ENCODE measurements at regions not wholly inside any gene's neighbourhood (a gene's known extent, or its start where the extent isn't known, plus 50 kb on each side); places are given as distances from the start of the nearest gene placed in this dataset.
"Not testable (repeated sequence)": the region's sequence is repeated elsewhere in the genome, so short reads cannot be mapped to it uniquely, and the experiment has no call there.

DNA sequence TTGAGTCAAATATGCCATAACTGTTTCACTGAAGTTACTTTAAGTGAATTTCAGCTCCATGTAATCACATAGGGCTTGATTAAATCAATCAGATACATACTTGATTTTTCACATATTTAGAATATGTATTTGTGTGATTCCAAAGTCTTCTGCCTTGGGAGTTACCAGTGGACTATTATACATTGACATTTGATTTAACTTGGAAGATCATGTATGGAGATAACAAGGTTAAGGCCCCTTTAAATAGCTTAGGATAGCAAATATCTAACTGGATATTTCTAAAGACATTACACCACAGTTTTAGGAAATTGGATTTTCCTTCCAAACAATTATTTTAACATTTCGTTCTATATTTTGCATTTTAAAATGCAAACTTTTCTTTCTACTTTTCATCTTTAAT, 405.0 kb downstream of the RAP2B start:
- intact Hi-C loops (cut with micrococcal nuclease), result no loop called here
- no peak for DNase-seq
- TF ChIP-seq, protein P1, sequence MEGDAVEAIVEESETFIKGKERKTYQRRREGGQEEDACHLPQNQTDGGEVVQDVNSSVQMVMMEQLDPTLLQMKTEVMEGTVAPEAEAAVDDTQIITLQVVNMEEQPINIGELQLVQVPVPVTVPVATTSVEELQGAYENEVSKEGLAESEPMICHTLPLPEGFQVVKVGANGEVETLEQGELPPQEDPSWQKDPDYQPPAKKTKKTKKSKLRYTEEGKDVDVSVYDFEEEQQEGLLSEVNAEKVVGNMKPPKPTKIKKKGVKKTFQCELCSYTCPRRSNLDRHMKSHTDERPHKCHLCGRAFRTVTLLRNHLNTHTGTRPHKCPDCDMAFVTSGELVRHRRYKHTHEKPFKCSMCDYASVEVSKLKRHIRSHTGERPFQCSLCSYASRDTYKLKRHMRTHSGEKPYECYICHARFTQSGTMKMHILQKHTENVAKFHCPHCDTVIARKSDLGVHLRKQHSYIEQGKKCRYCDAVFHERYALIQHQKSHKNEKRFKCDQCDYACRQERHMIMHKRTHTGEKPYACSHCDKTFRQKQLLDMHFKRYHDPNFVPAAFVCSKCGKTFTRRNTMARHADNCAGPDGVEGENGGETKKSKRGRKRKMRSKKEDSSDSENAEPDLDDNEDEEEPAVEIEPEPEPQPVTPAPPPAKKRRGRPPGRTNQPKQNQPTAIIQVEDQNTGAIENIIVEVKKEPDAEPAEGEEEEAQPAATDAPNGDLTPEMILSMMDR (IDR thresholded peaks at IDR 0.05), result no peak
- no peak overlapping the region for H3K27ac ChIP-seq (ENCODE audit: low read depth in 1 of 2, low read length in 2 of 2)
- no peak overlapping the region for H3K4me2 ChIP-seq (replicated peaks; ENCODE audit: extremely low read depth, low read length, poor library complexity, severe bottlenecking)
- H2AFZ ChIP-seq (ENCODE audit: insufficient read depth, low read depth, low read length, poor library complexity, severe bottlenecking), result no peak overlapping the region
- no CpG with 5 or more reads among the region's 1 CpG for WGBS (ENCODE audit: insufficient coverage)
- Mint-ChIP-seq H3K9me3 (peaks cover 18 to 34% (median 25%) of the 10 kb centered on the region in 7 donors), H3K27ac (no peak overlapping the region), H3K27me3 (ENCODE audit: low read depth in 3 of 3) (no peaks in the 10 kb centered on the region), H3K4me3 (no peak overlapping the region), H3K4me1 (no peaks in the 10 kb centered on the region), H3K36me3 (no peaks in the 10 kb centered on the region)
- no peaks in the 10 kb centered on the region for H3K36me3 ChIP-seq (replicated peaks in 1 of 2; ENCODE audit: control insufficient read depth in 1 of 2, insufficient read depth in 2 of 2, low read length in 2 of 2)
- no peaks in the 10 kb centered on the region for H4K20me1 ChIP-seq (ENCODE audit: insufficient read depth, low read length)
- H3K9ac ChIP-seq (ENCODE audit: insufficient read depth, low read length, poor library complexity, severe bottlenecking), result no peak overlapping the region
- no peak overlapping the region for H3K4me3 ChIP-seq (replicated peaks in 1 of 3; ENCODE audit: low read depth in 2 of 3, low read length in 3 of 3)
- H3K79me2 ChIP-seq (ENCODE audit: insufficient read depth, low read length), result no peaks in the 10 kb centered on the region
- no peaks in the 10 kb centered on the region for H3K27me3 ChIP-seq (ENCODE audit: control insufficient read depth in 2 of 2, insufficient read depth in 2 of 2, low read length in 2 of 2)
- no peaks in the 10 kb centered on the region for H3K4me1 ChIP-seq (ENCODE audit: control insufficient read depth in 1 of 2, insufficient read depth in 2 of 2, low read length in 2 of 2)
- peaks cover 18 to 22% of the 10 kb centered on the region in 2 donors for H3K9me3 ChIP-seq (replicated peaks in 1 of 2; ENCODE audit: control insufficient read depth in 1 of 2, insufficient read depth in 1 of 2, low read length in 2 of 2)

DNA sequence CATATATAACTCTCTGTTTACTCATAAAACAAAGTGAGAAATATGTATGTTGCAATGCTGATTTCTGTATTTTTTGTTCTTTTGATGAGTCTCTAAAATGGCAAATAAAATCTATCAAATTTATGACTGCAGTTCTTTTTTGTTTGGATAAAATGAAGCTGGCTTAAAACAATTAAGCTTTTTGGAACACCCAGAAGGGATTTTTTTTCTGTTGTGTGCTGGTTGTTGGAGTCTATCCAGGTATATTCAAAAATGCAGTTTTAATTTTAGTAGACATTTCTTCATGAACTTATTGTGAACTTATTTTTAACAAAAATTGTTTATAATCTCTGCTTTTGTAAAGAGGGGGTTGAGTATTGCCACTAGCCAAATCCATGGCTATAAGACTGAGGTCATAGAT, 405.5 kb downstream of the RAP2B start:
- Histone ChIP-seq H3K9me3 (replicated peaks in 1 of 2; ENCODE audit: control insufficient read depth in 1 of 2, insufficient read depth in 1 of 2, low read length in 2 of 2) (peaks cover 18 to 20% of the 10 kb centered on the region in 2 donors), H3K36me3 (replicated peaks in 1 of 2; ENCODE audit: control insufficient read depth in 1 of 2, insufficient read depth in 2 of 2, low read length in 2 of 2) (no peaks in the 10 kb centered on the region), H3K4me1 (ENCODE audit: control insufficient read depth in 1 of 2, insufficient read depth in 2 of 2, low read length in 2 of 2) (no peaks in the 10 kb centered on the region), H3K79me2 (ENCODE audit: insufficient read depth, low read length) (no peaks in the 10 kb centered on the region), H2AFZ (ENCODE audit: insufficient read depth, low read depth, low read length, poor library complexity, severe bottlenecking) (no peak overlapping the region), H3K9ac (ENCODE audit: insufficient read depth, low read length, poor library complexity, severe bottlenecking) (no peak overlapping the region), H4K20me1 (ENCODE audit: insufficient read depth, low read length) (no peaks in the 10 kb centered on the region), H3K4me3 (replicated peaks in 1 of 3; ENCODE audit: low read depth in 2 of 3, low read length in 3 of 3) (no peak overlapping the region), H3K27me3 (ENCODE audit: control insufficient read depth in 2 of 2, insufficient read depth in 2 of 2, low read length in 2 of 2) (no peaks in the 10 kb centered on the region), H3K4me2 (replicated peaks; ENCODE audit: extremely low read depth, low read length, poor library complexity, severe bottlenecking) (no peak overlapping the region), H3K27ac (ENCODE audit: low read depth in 1 of 2, low read length in 2 of 2) (no peak overlapping the region)
- no peaks in the 10 kb centered on the region for H3K36me3 Mint-ChIP-seq
- no peak overlapping the region for H3K27ac Mint-ChIP-seq
- H3K27me3 Mint-ChIP-seq (ENCODE audit: low read depth in 3 of 3), result peaks cover 0 to 1% (median 0%) of the 10 kb centered on the region in 3 donors
- TF ChIP-seq, protein P1 (IDR thresholded peaks at IDR 0.05), result no peak
- peaks cover 18 to 34% (median 25%) of the 10 kb centered on the region in 7 donors for H3K9me3 Mint-ChIP-seq
- no peak overlapping the region for H3K4me3 Mint-ChIP-seq
- DNase-seq, result no peak
- intact Hi-C loops (cut with micrococcal nuclease), result no loop called here
- H3K4me1 Mint-ChIP-seq, result no peaks in the 10 kb centered on the region

DNA sequence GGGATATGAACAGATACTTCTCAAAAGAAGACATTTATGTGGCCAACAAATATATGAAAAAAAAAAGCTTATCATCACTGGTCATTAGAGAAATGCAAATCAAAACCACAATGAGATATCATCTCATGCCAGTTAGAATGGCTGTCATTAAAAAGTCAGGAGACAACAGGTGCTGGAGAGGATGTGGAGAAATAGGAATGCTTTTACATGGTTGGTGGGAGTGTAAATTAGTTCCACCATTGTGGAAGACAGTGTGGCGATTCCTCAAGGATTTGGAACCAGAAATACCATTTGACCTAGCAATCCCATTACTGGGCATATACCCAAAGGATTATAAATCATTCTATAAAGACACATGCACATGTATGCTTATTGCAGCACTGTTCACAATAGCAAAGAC, 408.5 kb downstream of the RAP2B start:
- H3K4me1 Mint-ChIP-seq; H3K27me3 ChIP-seq (ENCODE audit: control insufficient read depth in 2 of 2, insufficient read depth in 2 of 2, low read length in 2 of 2); intact Hi-C loops (cut with micrococcal nuclease); H3K27ac Mint-ChIP-seq; H3K36me3 Mint-ChIP-seq; H2AFZ ChIP-seq (ENCODE audit: insufficient read depth, low read depth, low read length, poor library complexity, severe bottlenecking); DNase-seq; H3K79me2 ChIP-seq (ENCODE audit: insufficient read depth, low read length); H3K4me3 ChIP-seq (replicated peaks in 1 of 3; ENCODE audit: low read depth in 2 of 3, low read length in 3 of 3); H3K36me3 ChIP-seq (replicated peaks in 1 of 2; ENCODE audit: control insufficient read depth in 1 of 2, insufficient read depth in 2 of 2, low read length in 2 of 2); H3K4me3 Mint-ChIP-seq; H3K9me3 ChIP-seq (replicated peaks in 1 of 2; ENCODE audit: control insufficient read depth in 1 of 2, insufficient read depth in 1 of 2, low read length in 2 of 2); H3K9ac ChIP-seq (ENCODE audit: insufficient read depth, low read length, poor library complexity, severe bottlenecking); H4K20me1 ChIP-seq (ENCODE audit: insufficient read depth, low read length); H3K9me3 Mint-ChIP-seq; H3K27ac ChIP-seq (ENCODE audit: low read depth in 1 of 2, low read length in 2 of 2); H3K4me2 ChIP-seq (replicated peaks; ENCODE audit: extremely low read depth, low read length, poor library complexity, severe bottlenecking); H3K27me3 Mint-ChIP-seq (ENCODE audit: low read depth in 3 of 3); H3K4me1 ChIP-seq (ENCODE audit: control insufficient read depth in 1 of 2, insufficient read depth in 2 of 2, low read length in 2 of 2): not testable (repeated sequence)
- WGBS (ENCODE audit: insufficient coverage), result no CpG with 5 or more reads among the region's 1 CpG

All from CD14-positive monocyte (primary cell).